Kidney capillary endothelial cell (primary cell): ENCODE measurements at regions not wholly inside any gene's neighbourhood (a gene's known extent, or its start where the extent isn't known, plus 50 kb on each side); places are given as distances from the start of the nearest gene placed in this dataset.

Source experiments
- DNase-seq: peaks from one replicate; pipeline ENCODE4 v3.0.0-alpha.2; 2018; ENCODE audit warnings: low spot score

GRCh38 chr3:153658136-153658535 lies 463.1 kb upstream of the ARHGEF26 start:
- DNase-seq: no peak

DNA sequence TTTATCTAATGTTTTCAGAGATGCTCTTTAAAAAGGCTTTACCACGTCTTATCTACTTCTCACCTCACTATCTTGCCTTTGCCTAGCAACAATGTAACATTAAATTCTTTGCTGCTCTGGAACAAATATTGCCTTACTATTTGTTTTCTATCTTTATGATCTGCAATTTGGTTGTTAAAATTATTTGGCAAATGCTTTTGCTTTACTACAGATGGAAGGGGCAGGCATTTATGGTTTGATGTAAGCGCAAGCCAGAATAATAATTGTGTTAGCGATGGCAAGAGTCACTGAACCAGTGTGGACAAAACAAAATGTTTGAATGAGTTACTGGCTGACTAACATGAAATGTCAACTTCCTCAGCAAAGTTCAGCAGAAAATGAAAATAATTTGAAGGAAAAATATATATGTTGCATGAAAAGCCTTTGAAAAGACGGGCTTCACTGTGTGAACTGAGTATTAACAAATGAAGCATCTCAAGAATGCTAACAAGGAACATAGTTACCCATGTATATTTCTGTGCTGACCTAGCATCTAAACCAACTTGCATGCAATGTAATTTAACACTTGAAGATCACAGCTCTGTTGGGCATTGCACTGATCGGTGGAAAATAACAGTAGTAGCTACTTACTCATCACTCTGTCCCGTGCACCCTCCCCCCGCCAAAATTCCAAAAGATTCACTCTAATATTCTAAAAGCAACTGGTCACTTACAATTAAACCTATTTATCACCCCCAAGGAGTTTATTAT lies 454.0 kb upstream of the ARHGEF26 start:
- no peak for DNase-seq

DNA sequence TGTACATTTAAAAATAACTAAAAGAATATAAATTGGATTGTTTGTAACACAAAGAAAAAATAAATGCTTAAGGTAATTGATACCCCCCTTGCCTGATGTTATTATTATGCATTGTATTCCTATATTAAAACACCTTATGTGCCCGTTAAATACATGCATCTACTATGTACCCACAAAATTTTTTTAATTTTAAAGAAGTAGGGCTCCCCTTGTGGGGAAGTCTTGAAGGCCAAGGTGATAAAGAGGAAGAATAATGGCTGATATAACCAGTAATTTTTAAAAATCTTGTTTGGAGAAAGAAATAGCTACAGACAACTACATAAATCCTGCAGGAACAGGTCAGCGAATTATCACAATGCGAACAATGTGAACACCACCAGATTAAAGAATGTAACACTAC lies 451.7 kb upstream of the ARHGEF26 start:
- no peak for DNase-seq

- DNase-seq: no peak
Observed at GRCh38 chr3:153670577-153670976, 450.6 kb upstream of the ARHGEF26 start.

- no peak for DNase-seq
Observed at GRCh38 chr3:153673853-153674252, 447.3 kb upstream of the ARHGEF26 start.

- no peak for DNase-seq
Observed at GRCh38 chr3:153679714-153680113, 441.5 kb upstream of the ARHGEF26 start.

DNA sequence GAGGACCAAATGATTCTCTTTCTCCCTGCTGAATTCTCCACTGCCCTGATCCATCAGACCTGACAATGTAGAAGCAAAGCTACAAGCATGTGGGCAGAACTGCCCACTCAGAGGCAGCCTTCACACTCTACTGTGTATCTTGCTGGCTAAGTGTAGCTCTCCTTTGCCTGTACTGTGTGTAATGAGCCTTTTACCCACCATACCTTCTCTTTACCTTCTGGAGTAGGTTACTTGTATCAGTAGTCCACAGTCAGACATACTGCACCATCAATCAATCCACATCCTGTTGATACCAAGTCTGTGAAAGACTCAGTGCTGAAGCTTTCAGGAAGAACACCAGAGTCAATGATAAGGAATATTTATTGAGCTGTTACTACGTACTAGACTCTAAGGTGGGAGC lies 440.7 kb upstream of the ARHGEF26 start:
- DNase-seq: no peak

GRCh38 chr3:153681057-153681456 lies 440.1 kb upstream of the ARHGEF26 start:
- DNase-seq: no peak

GRCh38 chr3:153688301-153689120 lies 432.7 kb upstream of the ARHGEF26 start:
- no peak for DNase-seq

DNA sequence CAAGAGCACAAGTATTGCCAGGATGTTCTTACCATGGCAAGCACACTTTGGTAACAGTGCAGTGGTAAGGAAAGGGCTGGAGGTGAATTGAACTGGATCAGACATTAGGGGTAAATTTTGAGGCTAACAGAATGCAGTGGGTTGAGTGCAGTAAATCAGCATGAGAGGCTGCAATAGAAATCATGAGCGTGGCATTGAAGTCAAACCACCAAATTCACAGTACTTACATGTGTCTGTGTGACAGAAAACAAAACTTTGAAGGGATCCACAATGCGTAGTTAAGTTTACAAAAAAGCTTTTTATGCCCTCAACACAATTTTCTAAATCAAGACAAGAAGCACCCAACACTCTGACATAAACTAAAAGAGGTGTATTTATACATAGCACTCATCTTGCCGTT lies 428.0 kb upstream of the ARHGEF26 start:
- no peak for DNase-seq

- DNase-seq: no peak
Observed at GRCh38 chr3:153702106-153702505, 419.1 kb upstream of the ARHGEF26 start.

- DNase-seq: no peak
Observed at GRCh38 chr3:153704115-153704514, 417.1 kb upstream of the ARHGEF26 start.

DNA sequence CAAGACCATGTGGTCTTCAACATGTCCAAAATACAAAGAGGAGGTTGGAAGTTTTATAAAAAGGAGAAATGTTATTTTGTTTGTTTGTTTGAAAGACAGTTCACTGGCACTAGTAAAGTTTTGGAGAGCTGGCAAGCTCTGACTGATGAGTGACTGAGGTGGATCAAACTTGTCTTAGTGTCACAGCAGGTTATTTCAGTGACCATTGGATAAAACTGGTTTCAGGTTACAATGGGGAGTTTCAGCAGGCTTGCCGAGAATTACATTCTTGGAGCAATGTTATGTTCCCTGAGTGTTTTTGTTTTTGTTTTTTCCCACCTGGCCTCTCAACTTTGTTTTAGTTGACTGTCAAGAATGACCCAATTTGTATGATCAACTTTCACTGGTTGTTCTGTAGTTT lies 414.5 kb upstream of the ARHGEF26 start:
- no peak for DNase-seq

DNA sequence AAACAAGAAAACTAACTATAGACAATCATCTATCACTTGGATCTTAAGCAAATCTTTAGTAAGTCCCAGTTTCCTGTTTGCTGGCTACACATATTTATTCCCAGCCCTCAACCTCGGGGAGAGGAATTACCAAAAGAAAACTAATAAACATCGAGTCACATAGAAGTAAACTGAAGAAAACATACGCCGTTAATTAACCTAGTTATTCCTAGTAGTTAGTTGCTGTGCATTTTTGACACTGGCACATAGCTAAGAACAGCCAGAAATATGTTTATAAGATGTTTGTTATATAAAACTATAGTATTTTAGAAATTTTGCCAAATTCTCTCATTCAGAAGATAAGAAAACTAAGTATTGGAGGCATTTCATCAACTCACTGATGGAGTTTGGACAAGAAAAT lies 407.2 kb upstream of the ARHGEF26 start:
- no peak for DNase-seq

DNA sequence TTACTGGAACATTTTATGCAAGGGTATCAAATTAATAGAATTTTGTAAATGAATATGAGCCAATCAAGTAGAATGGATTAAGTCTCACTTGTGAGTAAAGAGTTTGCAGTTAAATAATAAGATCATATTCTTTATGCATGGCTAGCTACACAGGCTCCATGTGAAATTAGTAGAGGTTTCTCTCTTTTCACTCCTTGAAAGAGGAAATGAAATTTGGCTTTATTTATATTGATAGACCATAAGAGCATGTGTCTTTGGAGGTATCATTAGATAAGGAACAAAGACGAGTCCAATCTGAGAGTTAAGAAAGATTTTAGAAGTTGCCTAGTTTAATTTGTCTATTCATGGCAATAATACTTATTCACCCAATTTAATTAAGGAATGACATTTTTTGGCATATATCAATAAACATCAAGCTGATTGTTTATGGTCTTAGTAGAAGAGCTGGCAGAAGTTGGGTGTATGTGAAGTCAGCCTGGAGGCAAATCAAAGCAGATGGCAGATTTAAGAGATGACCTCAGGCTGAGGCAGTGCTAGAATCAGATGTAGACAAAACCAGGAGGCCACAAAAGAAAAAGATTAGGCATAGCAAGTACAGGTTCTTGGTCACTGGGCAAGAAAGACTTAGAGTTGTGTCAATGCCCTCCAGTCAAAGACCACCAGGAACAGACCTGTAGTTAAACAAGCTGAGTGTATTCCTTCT lies 406.5 kb upstream of the ARHGEF26 start:
- no peak for DNase-seq

- no peak for DNase-seq
Observed at GRCh38 chr3:153722157-153722556, 399.0 kb upstream of the ARHGEF26 start.

GRCh38 chr3:153731071-153731470 lies 390.1 kb upstream of the ARHGEF26 start:
- DNase-seq: no peak

DNA sequence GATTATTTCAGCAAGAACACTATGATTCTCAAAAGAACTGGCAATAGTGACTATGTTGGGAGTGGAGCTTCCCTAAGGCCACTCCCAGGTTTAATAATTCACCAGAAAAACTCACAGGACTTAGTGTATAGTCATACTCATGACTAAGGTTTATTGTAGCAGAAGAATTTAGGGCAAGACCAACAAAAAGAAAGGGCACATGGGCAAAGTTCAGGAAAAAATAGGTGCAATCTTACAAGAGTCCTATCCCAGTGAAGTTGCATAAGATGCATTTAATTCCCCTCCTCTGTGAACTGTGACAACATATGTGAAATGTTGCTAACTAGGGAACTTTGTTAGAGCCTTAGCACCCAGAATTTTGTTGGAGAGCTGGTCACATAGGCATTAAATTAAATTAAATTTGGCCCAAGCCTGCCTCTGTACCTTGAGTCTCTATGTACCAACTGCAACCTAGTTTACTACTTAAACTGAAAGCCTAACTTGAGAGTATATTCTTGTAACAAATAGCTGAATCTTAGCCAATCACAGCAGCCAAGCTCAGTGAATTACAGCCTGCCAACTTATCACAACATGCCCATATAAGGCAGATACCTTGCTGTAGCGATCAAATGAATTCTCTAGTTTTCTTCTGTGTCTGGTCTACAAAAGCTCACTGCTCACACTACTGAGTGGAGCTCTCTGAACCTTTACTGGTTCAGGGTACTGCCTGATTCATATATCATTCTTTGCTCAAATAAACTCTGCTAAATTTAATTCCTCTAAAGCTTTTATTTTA lies 386.2 kb upstream of the ARHGEF26 start:
- no peak for DNase-seq

- DNase-seq: no peak
Observed at GRCh38 chr3:153740109-153740508, 381.1 kb upstream of the ARHGEF26 start.

- DNase-seq: no peak
Observed at GRCh38 chr3:153744889-153745288, 376.3 kb upstream of the ARHGEF26 start.

GRCh38 chr3:153746211-153746610 lies 375.0 kb upstream of the ARHGEF26 start:
- DNase-seq: no peak

- no peak for DNase-seq
Observed at GRCh38 chr3:153749070-153749610, 372.1 kb upstream of the ARHGEF26 start.
